Tibial nerve (tissue), 4 donors: ENCODE measurements at regions not wholly inside any gene's neighbourhood (a gene's known extent, or its start where the extent isn't known, plus 50 kb on each side); places are given as distances from the start of the nearest gene placed in this dataset.

Experiments used
- CTCF ChIP-seq, 5 experiments: fragments of 200-600 bp in 3 of 5; fragments of 450-650 bp in 2 of 5; sonication (generic) in 3 of 5; IDR thresholded peaks; one replicate each; pipeline ENCODE4 v1.5.1; 2016 to 2019; ENCODE audit warnings: antibody characterized with exemption in 5 of 5, mild to moderate bottlenecking in 3 of 5, moderate library complexity in 2 of 5
- EP300 ChIP-seq, 2 donors: sonication (generic); formaldehyde crosslinking; IDR thresholded peaks; one replicate each; pipeline ENCODE4 v1.6.1; 2017; ENCODE audit warnings: antibody characterized with exemption in 2 of 2, mild to moderate bottlenecking in 1 of 2
- POLR2A ChIP-seq, 2 donors: fragments of 450-650 bp; IDR thresholded peaks; one replicate each; pipeline ENCODE4 v1.6.1; 2017; ENCODE audit warnings: antibody characterized with exemption in 2 of 2, mild to moderate bottlenecking in 2 of 2, moderate library complexity in 2 of 2

DNA sequence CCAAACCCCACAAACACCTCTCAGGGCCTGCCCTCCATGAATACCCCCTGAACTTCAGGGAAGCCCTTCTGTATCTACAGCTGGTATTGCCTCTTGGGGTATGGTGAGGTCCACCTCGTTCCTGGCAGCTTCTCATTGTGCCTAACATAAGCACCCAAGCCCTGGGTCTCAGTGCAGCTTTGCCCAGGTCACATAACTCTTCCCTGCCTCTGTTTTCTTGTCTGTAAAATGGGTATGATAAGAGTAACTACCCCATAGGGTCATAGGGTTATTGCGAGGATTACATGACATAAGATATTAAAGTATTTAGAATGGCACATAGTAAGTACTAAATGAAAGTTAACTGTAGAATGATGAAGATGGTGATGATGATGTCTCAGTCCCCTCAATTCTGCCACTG lies 190.0 kb upstream of the PWP1 start:
- no peak for TF ChIP-seq CTCF (IDR thresholded peaks at IDR 0.05)
- TF ChIP-seq POLR2A (IDR thresholded peaks at IDR 0.05), result no peak
- TF ChIP-seq EP300 (IDR thresholded peaks at IDR 0.05), result no peak
